Iris pigment epithelial cell (primary cell): ENCODE measurements at regions not wholly inside any gene's neighbourhood (a gene's known extent, or its start where the extent isn't known, plus 50 kb on each side); places are given as distances from the start of the nearest gene placed in this dataset.
A peak's percentile ranks its signal among the peaks of the same experiment; 100 is the strongest.
"Not testable (repeated sequence)": the region's sequence is repeated elsewhere in the genome, so short reads cannot be mapped to it uniquely, and the experiment has no call there.

Experiments used
- DNase-seq: peaks from one replicate; pipeline ENCODE4 v3.0.0-alpha.2; 2011; ENCODE audit warnings: low read depth

GRCh38 chr10:27344568-27345454, 104.2 kb upstream of the ACBD5 start:
- no peak for DNase-seq

GRCh38 chr10:27341001-27341400, 100.4 kb upstream of the ACBD5 start:
- DNase-seq: no peak

- not testable (repeated sequence) for DNase-seq
These were observed 94.6 kb upstream of the ACBD5 start for GRCh38 chr10:27335246-27335645.

GRCh38 chr10:27330074-27330473, 89.5 kb upstream of the ACBD5 start:
- no peak for DNase-seq

- DNase-seq: no peak
These were observed 88.3 kb upstream of the ACBD5 start for GRCh38 chr10:27328946-27329345.

- not testable (repeated sequence) for DNase-seq
These were observed 86.2 kb upstream of the ACBD5 start for GRCh38 chr10:27326748-27327147.

- DNase-seq: peak; percentile 58
These were observed 79.3 kb upstream of the ACBD5 start for GRCh38 chr10:27319752-27320431.

- not testable (repeated sequence) for DNase-seq
These were observed 78.5 kb upstream of the ACBD5 start for GRCh38 chr10:27319139-27319538.

GRCh38 chr10:27315082-27315481, 74.5 kb upstream of the ACBD5 start:
- DNase-seq: not testable (repeated sequence)

- not testable (repeated sequence) for DNase-seq
These were observed 73.0 kb upstream of the ACBD5 start for GRCh38 chr10:27313586-27313985.

- DNase-seq: no peak
These were observed 72.3 kb upstream of the ACBD5 start for GRCh38 chr10:27312854-27313253.

GRCh38 chr10:27311809-27312208, 71.2 kb upstream of the ACBD5 start:
- DNase-seq: not testable (repeated sequence)

GRCh38 chr10:27298522-27298850, 57.9 kb upstream of the ACBD5 start:
- DNase-seq: not testable (repeated sequence)

GRCh38 chr10:27297844-27298521, 57.4 kb upstream of the ACBD5 start:
- no peak for DNase-seq

GRCh38 chr10:27296285-27296684, 55.7 kb upstream of the ACBD5 start:
- DNase-seq: not testable (repeated sequence)

GRCh38 chr10:27291253-27291895, 50.8 kb upstream of the ACBD5 start:
- not testable (repeated sequence) for DNase-seq
